NCI-H1436 (cell line): ENCODE measurements at regions not wholly inside any gene's neighbourhood (a gene's known extent, or its start where the extent isn't known, plus 50 kb on each side); places are given as distances from the start of the nearest gene placed in this dataset.

Experiments used
- DNase-seq: peaks from one replicate; lab custom pipeline; 2025; lab: John Stamatoyannopoulos, UW

- DNase-seq, result no peak
Measured at GRCh38 chr5:68379275-68380036, 163.9 kb downstream of the PIK3R1 start.

GRCh38 chr5:68380078-68380477 is 164.5 kb downstream of the PIK3R1 start:
- no peak for DNase-seq

DNA sequence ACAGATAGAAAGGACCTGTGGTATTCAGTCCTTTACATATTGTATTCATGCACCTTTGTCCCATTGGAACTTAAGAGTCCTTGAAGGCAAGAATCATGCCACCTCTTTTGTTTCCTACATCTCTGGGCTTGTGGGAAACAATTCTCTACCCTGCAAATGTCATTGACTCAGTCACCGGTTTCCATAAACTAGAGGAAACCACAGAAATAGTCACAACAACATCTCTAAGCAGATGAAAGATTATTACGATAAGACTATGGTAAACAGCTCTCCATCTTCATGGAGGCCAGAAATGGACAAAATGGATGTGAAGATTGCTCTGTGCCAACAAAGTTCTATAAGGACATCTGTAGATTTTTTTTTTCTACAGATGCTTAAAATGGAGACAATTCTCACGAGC is 165.5 kb downstream of the PIK3R1 start:
- no peak for DNase-seq

DNA sequence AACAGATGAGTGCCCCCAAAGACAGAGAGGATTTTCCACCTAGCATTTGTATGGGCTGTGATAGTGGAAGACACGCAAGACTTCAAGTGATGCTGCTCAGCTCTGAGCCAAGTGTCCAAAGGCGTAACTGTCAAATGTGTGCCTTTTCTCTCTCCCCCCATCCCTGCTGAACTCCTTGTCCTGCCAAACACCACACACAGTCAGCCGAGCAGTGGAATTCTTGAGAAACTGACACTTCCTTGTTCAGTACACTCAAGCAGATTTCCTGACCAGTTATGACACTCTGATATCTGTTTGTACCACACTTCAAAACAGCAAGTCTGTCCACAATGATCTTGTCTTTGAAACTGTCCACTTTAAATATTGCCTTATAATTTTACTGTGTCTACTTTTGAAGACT is 166.4 kb downstream of the PIK3R1 start:
- DNase-seq, result no peak

DNA sequence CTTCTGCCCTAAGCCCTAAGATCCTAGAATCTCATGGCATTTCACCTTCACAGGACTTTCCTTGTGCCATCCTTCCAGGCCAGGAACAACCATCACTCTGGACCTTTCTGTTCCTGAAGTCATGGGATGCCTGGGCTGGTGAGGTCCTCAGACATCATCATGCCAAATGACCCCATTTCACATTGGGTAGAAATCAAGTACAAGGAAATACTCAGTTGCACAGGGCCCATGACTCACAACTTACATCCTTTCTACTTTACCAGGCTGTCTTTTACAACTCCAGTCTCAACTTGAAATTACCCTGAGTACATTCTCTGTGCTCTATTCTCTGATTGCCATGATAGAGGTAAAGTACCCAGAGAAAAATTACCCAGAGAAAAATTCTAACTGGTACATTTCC is 167.1 kb downstream of the PIK3R1 start:
- DNase-seq, result no peak

GRCh38 chr5:68383888-68384310 is 168.3 kb downstream of the PIK3R1 start:
- no peak for DNase-seq

DNA sequence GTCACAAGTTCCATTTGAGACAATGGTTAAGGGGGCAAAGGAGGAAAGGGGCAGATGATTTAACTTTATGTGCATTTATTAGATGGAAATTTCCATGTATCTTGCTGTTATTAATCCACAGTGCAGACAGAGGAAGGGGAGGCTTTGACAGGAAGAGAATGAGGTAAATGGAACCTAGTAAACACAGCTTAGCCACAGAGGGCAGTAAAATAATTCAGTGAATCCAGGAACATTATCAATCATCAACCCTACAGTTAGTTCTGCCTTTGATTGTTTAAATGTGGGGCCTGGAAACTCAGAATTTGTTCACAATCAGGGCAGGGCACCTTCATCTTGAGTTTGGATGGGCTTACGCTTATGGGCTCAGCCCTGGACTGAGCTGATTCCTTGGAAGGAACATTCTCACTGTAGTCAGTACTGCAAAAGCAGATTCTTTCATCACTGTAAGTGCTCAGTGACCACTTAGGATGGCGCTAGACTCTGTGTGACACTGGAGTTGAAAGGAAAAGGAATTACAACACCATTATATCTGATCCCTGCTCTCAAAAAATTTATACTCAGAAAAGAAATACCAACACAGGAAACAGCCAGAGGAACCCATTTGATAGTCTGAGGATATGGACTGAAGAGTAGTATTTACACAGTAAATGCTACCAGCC is 169.5 kb downstream of the PIK3R1 start:
- DNase-seq, result no peak

GRCh38 chr5:68385936-68386335 is 170.4 kb downstream of the PIK3R1 start:
- DNase-seq, result no peak

DNA sequence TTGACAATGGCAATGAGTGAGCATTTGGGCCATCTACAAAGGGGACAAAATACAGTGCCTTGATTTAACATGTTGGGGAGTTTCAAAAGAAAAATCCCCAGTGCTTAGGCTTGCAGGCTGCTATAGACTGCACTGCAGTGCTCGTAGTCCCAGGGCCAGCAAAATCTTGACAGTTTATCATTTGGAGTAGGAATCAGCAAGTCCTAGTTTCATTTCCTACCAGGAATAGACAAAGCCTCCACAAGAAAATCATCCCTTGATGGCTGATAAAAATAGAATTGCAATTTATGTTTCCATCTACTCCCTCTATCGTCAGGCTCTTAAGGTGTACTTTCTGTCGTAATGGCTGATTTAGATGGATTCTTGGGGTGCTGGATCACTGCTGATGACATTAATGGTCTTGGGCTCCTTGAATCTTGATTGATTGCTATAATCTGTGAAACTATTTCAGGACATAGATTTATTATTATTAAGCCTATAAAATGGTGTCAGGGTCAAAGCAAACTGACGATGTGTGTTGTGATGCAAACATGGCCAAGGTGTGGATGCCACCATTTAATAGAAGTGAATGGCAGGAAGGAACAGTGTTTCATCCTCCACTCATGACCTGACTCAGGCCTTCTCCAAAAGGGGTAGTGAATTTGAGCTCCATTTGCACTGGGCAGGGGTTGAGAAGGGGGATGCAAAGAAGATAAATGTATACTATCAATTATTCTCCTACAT is 171.7 kb downstream of the PIK3R1 start:
- no peak for DNase-seq

GRCh38 chr5:68389618-68390017 is 174.1 kb downstream of the PIK3R1 start:
- DNase-seq, result no peak

DNA sequence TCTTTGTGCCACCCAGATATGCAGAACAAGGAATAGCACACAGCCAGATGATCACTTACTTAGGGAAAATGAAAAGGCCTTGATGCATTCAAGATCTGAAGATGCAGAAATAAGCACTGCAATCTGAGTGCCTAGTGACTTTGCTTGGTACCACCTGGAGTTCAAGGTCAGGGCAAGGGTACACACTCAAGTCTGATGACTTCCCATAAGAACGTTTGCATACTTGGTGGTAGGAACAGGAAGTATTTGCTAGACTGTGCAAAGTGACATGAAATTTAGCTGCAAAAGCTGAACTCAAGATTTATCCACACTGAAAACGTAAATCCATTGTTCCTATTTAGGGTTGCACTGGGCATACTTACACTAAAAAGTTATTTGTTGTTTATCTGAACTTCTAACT is 177.1 kb downstream of the PIK3R1 start:
- DNase-seq, result no peak

- no peak for DNase-seq
Measured at GRCh38 chr5:68395302-68395701, 179.7 kb downstream of the PIK3R1 start.

- no peak for DNase-seq
Measured at GRCh38 chr5:68395926-68396511, 180.5 kb downstream of the PIK3R1 start.

GRCh38 chr5:68396722-68397121 is 181.2 kb downstream of the PIK3R1 start:
- no peak for DNase-seq

- no peak for DNase-seq
Measured at GRCh38 chr5:68398146-68398812, 182.7 kb downstream of the PIK3R1 start.

- DNase-seq, result no peak
Measured at GRCh38 chr5:68403301-68403700, 187.7 kb downstream of the PIK3R1 start.

GRCh38 chr5:68404246-68404645 is 188.7 kb downstream of the PIK3R1 start:
- no peak for DNase-seq

DNA sequence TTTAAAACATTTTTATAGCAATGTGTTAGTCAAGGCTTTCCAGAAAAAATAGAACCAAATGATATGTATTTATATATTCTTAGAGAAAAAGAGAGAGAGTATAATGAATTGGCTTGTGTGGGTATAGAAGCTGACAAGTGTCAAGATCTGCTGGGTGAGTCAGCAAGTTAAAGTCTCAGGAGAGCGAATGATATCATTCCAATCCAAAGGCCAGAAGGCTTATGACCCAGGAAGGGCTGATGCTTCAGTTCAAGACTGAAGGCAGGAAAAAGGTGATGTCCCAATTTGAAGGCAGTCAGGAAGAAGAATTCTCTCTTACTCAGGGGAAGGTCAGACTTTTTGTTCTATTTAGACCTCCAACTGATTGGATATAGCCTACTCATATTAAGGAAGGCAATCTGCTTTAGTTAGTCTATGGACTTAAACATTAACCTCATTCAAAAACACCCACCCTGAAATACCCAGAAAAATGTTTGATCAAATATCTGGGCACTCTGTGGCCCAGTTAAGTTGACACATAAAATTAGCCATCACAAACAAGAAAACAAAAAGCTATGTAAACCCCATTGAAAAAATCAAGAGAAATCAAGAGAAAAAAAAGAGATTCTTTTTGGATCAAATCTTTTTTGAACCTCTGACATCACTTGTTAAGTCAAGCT is 189.6 kb downstream of the PIK3R1 start:
- DNase-seq, result no peak

- no peak for DNase-seq
Measured at GRCh38 chr5:68405784-68406743, 190.5 kb downstream of the PIK3R1 start.

DNA sequence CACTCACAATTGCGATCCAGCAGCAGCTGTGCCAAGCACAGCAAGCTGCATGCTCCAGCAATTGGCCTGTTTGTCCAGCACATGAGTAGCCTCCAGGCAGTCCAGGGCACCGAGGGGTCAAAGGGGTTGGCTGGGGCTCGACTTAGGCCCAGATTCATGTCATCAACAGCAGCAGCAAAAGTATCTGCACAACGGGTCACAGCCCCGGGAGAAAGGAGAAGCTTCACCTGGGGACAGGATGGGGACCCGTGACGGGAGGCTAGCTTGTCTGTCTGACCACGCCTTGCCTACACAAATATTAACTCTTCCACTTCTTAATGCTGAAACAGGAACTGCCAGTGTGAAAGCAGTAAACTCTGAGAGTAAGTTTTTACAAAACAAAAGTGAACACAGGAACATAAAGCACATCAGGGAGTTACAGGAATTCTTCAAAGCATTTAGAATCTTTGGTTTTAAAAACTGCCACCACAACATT is 191.2 kb downstream of the PIK3R1 start:
- DNase-seq, result no peak
